ENCODE measurements at regions not wholly inside any gene's neighbourhood (a gene's known extent, or its start where the extent isn't known, plus 50 kb on each side); places are given as distances from the start of the nearest gene placed in this dataset.
A peak's percentile ranks its signal among the peaks of the same experiment; 100 is the strongest.

GRCh38 chr4:107252571-107252970, 216.5 kb upstream of the DKK2 start:
- TF ChIP-seq POLR2A (IDR thresholded peaks at IDR 0.05): no peak
- no peaks in the 10 kb centered on the region for H3K27me3 ChIP-seq
- intact Hi-C loops (cut with DNase I; ENCODE audit: low total_unique reads): no loop called here
- no peak for DNase-seq
- no peaks in the 10 kb centered on the region for H3K9me3 ChIP-seq
- in situ Hi-C loops (cut with MboI; ENCODE audit: low sequenced_read_pairs in 4 of 4): no loop called here
- ATAC-seq: no peak
- no peak overlapping the region for H3K27ac ChIP-seq
- no peaks in the 10 kb centered on the region for H3K36me3 ChIP-seq
- no peak overlapping the region for H3K4me3 ChIP-seq
- H3K4me1 ChIP-seq: peaks cover 0 to 6% of the 10 kb centered on the region in 2 donors

GRCh38 chr4:107248571-107248970, 212.5 kb upstream of the DKK2 start:
- no peaks in the 10 kb centered on the region for H3K9me3 ChIP-seq
- peak overlapping the region in 1 of 4 donors; percentile 55 for H3K27ac ChIP-seq
- no peaks in the 10 kb centered on the region for H3K27me3 ChIP-seq
- TF ChIP-seq POLR2A (IDR thresholded peaks at IDR 0.05): no peak
- TF ChIP-seq CTCF (IDR thresholded peaks at IDR 0.05 in 4 of 5, conservative IDR thresholded peaks at IDR 0.05 in 1 of 5): no peak
- intact Hi-C loops (cut with DNase I; ENCODE audit: low total_unique reads) (no loop called here), in situ Hi-C loops (cut with MboI; ENCODE audit: low sequenced_read_pairs in 4 of 4) (no loop called here)
- ATAC-seq (no peak), DNase-seq (no peak)
- H3K4me1 ChIP-seq: peaks cover 6 to 20% of the 10 kb centered on the region in 2 donors
- H3K36me3 ChIP-seq: no peaks in the 10 kb centered on the region
- no peak overlapping the region for H3K4me3 ChIP-seq

- TF ChIP-seq POLR2A (IDR thresholded peaks at IDR 0.05) (no peak), CTCF (IDR thresholded peaks at IDR 0.05 in 4 of 5, conservative IDR thresholded peaks at IDR 0.05 in 1 of 5) (no peak)
- intact Hi-C loops (cut with DNase I; ENCODE audit: low total_unique reads) (no loop called here), in situ Hi-C loops (cut with MboI; ENCODE audit: low sequenced_read_pairs in 4 of 4) (no loop called here)
- H3K27ac ChIP-seq: peak overlapping the region in 2 of 4 donors; percentile 5 to 55
- H3K4me1 ChIP-seq: peaks cover 6 to 29% of the 10 kb centered on the region in 2 donors
- no peak overlapping the region for H3K4me3 ChIP-seq
- H3K27me3 ChIP-seq: no peaks in the 10 kb centered on the region
- no peaks in the 10 kb centered on the region for H3K9me3 ChIP-seq
- no peaks in the 10 kb centered on the region for H3K36me3 ChIP-seq
- DNase-seq (peak; percentile 8 to 19), ATAC-seq (peak; percentile 27 to 51)
Measured at GRCh38 chr4:107247738-107248137, 211.6 kb upstream of the DKK2 start.

- intact Hi-C loops (cut with DNase I; ENCODE audit: low total_unique reads): no loop called here
Measured at GRCh38 chr4:107246761-107247160, 210.6 kb upstream of the DKK2 start.

GRCh38 chr4:107243141-107243781, 207.1 kb upstream of the DKK2 start:
- intact Hi-C loops (cut with DNase I; ENCODE audit: low total_unique reads) (no loop called here), in situ Hi-C loops (cut with MboI; ENCODE audit: low sequenced_read_pairs in 4 of 4) (no loop called here)
- Histone ChIP-seq H3K4me3 (no peak overlapping the region), H3K27me3 (no peaks in the 10 kb centered on the region), H3K36me3 (no peaks in the 10 kb centered on the region), H3K9me3 (no peaks in the 10 kb centered on the region), H3K27ac (peak overlapping the region in 1 of 4 donors; percentile 49), H3K4me1 (peaks cover 6 to 31% of the 10 kb centered on the region in 2 donors)
- peak in 1 of 2 donors; percentile 14 for DNase-seq
- peak in 1 of 2 donors; percentile 68 for ATAC-seq
- no peak for TF ChIP-seq CTCF (IDR thresholded peaks at IDR 0.05 in 4 of 5, conservative IDR thresholded peaks at IDR 0.05 in 1 of 5)
- TF ChIP-seq POLR2A (IDR thresholded peaks at IDR 0.05): no peak

More at GRCh38 chr4:107246761-107247160, 210.6 kb upstream of the DKK2 start:
- H3K4me1 ChIP-seq: peaks cover 6 to 31% of the 10 kb centered on the region in 2 donors
- in situ Hi-C loops (cut with MboI; ENCODE audit: low sequenced_read_pairs in 4 of 4): no loop called here
- no peak for ATAC-seq
- H3K27ac ChIP-seq: peak overlapping the region in 1 of 4 donors; percentile 55
- H3K4me3 ChIP-seq: no peak overlapping the region
- TF ChIP-seq CTCF (IDR thresholded peaks at IDR 0.05 in 4 of 5, conservative IDR thresholded peaks at IDR 0.05 in 1 of 5) (no peak), POLR2A (IDR thresholded peaks at IDR 0.05) (no peak)
- H3K36me3 ChIP-seq: no peaks in the 10 kb centered on the region
- H3K9me3 ChIP-seq: no peaks in the 10 kb centered on the region
- H3K27me3 ChIP-seq: no peaks in the 10 kb centered on the region
- no peak for DNase-seq

Measured in gastrocnemius medialis (tissue), 4 donors.